Breast epithelium (tissue), 3 donors: ENCODE measurements at regions not wholly inside any gene's neighbourhood (a gene's known extent, or its start where the extent isn't known, plus 50 kb on each side); places are given as distances from the start of the nearest gene placed in this dataset.

Experiments used
- POLR2A ChIP-seq: fragments of 450-650 bp; IDR thresholded peaks from one replicate; pipeline ENCODE4 v1.6.1; 2016; ENCODE audit warnings: antibody characterized with exemption, mild to moderate bottlenecking, moderate library complexity
- POLR2AphosphoS5 ChIP-seq, 3 donors: sonication (generic); formaldehyde crosslinking; IDR thresholded peaks; one replicate each; pipeline ENCODE4 v1.6.1; 2017; ENCODE audit warnings: antibody characterized with exemption in 3 of 3
- TF ChIP-seq, protein P1 (sequence below), 3 donors: fragments of 450-650 bp; IDR thresholded peaks; one replicate each; pipeline ENCODE4 v1.5.1; 2016 to 2017; ENCODE audit warnings: antibody characterized with exemption in 3 of 3, mild to moderate bottlenecking in 3 of 3, moderate library complexity in 3 of 3

DNA sequence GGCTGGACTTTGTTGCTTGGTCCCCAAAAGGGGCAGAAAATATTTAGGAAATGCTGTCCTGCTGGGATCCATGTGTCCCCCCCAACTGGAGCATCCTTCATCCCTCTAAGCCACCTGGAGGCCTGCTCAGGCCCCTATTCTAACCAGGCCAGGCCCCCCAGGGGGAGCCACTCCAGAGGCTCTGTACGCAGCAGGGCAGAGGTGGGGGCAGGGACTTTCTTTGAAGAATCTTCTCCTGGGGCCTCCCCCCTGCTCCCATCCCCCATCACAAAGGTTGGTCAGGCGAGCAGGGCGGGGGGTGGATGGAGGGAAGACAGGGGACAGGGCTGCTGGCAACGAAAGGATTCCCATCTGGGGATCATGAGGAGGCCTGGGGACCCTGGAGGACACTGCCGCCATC, 170.8 kb downstream of the MN1 start:
- TF ChIP-seq POLR2AphosphoS5 (IDR thresholded peaks at IDR 0.05) (no peak), POLR2A (no peak)
- TF ChIP-seq, protein P1, sequence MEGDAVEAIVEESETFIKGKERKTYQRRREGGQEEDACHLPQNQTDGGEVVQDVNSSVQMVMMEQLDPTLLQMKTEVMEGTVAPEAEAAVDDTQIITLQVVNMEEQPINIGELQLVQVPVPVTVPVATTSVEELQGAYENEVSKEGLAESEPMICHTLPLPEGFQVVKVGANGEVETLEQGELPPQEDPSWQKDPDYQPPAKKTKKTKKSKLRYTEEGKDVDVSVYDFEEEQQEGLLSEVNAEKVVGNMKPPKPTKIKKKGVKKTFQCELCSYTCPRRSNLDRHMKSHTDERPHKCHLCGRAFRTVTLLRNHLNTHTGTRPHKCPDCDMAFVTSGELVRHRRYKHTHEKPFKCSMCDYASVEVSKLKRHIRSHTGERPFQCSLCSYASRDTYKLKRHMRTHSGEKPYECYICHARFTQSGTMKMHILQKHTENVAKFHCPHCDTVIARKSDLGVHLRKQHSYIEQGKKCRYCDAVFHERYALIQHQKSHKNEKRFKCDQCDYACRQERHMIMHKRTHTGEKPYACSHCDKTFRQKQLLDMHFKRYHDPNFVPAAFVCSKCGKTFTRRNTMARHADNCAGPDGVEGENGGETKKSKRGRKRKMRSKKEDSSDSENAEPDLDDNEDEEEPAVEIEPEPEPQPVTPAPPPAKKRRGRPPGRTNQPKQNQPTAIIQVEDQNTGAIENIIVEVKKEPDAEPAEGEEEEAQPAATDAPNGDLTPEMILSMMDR (IDR thresholded peaks at IDR 0.05) = no peak
